ENCODE measurements at regions not wholly inside any gene's neighbourhood (a gene's known extent, or its start where the extent isn't known, plus 50 kb on each side); places are given as distances from the start of the nearest gene placed in this dataset.

GRCh38 chr2:105576440-105577241 is 168.1 kb upstream of the NCK2 start:
- DNase-seq = peak in 1 of 2 donors; percentile 22
- ATAC-seq (replicated peaks in 1 of 2) = peak; percentile 69 to 70
- peak overlapping the region; percentile 82 for H3K27ac Mint-ChIP-seq
- peak overlapping the region in 1 of 2 donors; percentile 53 for H3K4me3 Mint-ChIP-seq
- no peaks in the 10 kb centered on the region for H3K9me3 Mint-ChIP-seq
- no peaks in the 10 kb centered on the region for H3K36me3 Mint-ChIP-seq (ENCODE audit: insufficient read depth in 2 of 2)
- peaks cover 37% of the 10 kb centered on the region for H3K4me1 Mint-ChIP-seq (ENCODE audit: low read depth)
- H3K27me3 Mint-ChIP-seq (ENCODE audit: low read depth) = no peaks in the 10 kb centered on the region

GRCh38 chr2:105576050-105576439 is 168.7 kb upstream of the NCK2 start:
- ATAC-seq (replicated peaks in 1 of 2) (peak in 1 of 2 donors; percentile 4), DNase-seq (no peak)
- H3K4me1 Mint-ChIP-seq (ENCODE audit: low read depth) = peaks cover 31% of the 10 kb centered on the region
- no peaks in the 10 kb centered on the region for H3K36me3 Mint-ChIP-seq (ENCODE audit: insufficient read depth in 2 of 2)
- peak overlapping the region; percentile 82 for H3K27ac Mint-ChIP-seq
- H3K27me3 Mint-ChIP-seq (ENCODE audit: low read depth) = no peaks in the 10 kb centered on the region
- H3K4me3 Mint-ChIP-seq = peak overlapping the region in 1 of 2 donors; percentile 53
- H3K9me3 Mint-ChIP-seq = no peaks in the 10 kb centered on the region

GRCh38 chr2:105575499-105576025 is 169.2 kb upstream of the NCK2 start:
- Mint-ChIP-seq H3K4me1 (ENCODE audit: low read depth) (peaks cover 26% of the 10 kb centered on the region), H3K4me3 (no peak overlapping the region), H3K27me3 (ENCODE audit: low read depth) (no peaks in the 10 kb centered on the region), H3K9me3 (no peaks in the 10 kb centered on the region), H3K36me3 (ENCODE audit: insufficient read depth in 2 of 2) (no peaks in the 10 kb centered on the region), H3K27ac (no peak overlapping the region)
- DNase-seq (no peak), ATAC-seq (replicated peaks in 1 of 2) (no peak)

GRCh38 chr2:105574796-105575344 is 169.8 kb upstream of the NCK2 start:
- ATAC-seq (replicated peaks in 1 of 2) = no peak
- no peaks in the 10 kb centered on the region for H3K27me3 Mint-ChIP-seq (ENCODE audit: low read depth)
- H3K4me3 Mint-ChIP-seq = no peak overlapping the region
- no peaks in the 10 kb centered on the region for H3K36me3 Mint-ChIP-seq (ENCODE audit: insufficient read depth in 2 of 2)
- H3K27ac Mint-ChIP-seq = no peak overlapping the region
- no peaks in the 10 kb centered on the region for H3K9me3 Mint-ChIP-seq
- H3K4me1 Mint-ChIP-seq (ENCODE audit: low read depth) = peaks cover 21% of the 10 kb centered on the region
- no peak for DNase-seq

GRCh38 chr2:105573910-105574655 is 170.6 kb upstream of the NCK2 start:
- ATAC-seq (replicated peaks in 1 of 2) (no peak), DNase-seq (no peak)
- H3K27me3 Mint-ChIP-seq (ENCODE audit: low read depth) = no peaks in the 10 kb centered on the region
- peaks cover 21% of the 10 kb centered on the region for H3K4me1 Mint-ChIP-seq (ENCODE audit: low read depth)
- no peak overlapping the region for H3K27ac Mint-ChIP-seq
- H3K4me3 Mint-ChIP-seq = peak overlapping the region in 1 of 2 donors; percentile 25
- H3K36me3 Mint-ChIP-seq (ENCODE audit: insufficient read depth in 2 of 2) = no peaks in the 10 kb centered on the region
- no peaks in the 10 kb centered on the region for H3K9me3 Mint-ChIP-seq

GRCh38 chr2:105573490-105573889 is 171.2 kb upstream of the NCK2 start:
- H3K36me3 Mint-ChIP-seq (ENCODE audit: insufficient read depth in 2 of 2) = no peaks in the 10 kb centered on the region
- DNase-seq (no peak), ATAC-seq (replicated peaks in 1 of 2) (no peak)
- H3K9me3 Mint-ChIP-seq = no peaks in the 10 kb centered on the region
- H3K27ac Mint-ChIP-seq = no peak overlapping the region
- peaks cover 21% of the 10 kb centered on the region for H3K4me1 Mint-ChIP-seq (ENCODE audit: low read depth)
- no peaks in the 10 kb centered on the region for H3K27me3 Mint-ChIP-seq (ENCODE audit: low read depth)
- H3K4me3 Mint-ChIP-seq = peak overlapping the region; percentile 11 to 25

- Mint-ChIP-seq H3K4me3 (no peak overlapping the region), H3K27ac (no peak overlapping the region), H3K27me3 (ENCODE audit: low read depth) (no peaks in the 10 kb centered on the region), H3K4me1 (ENCODE audit: low read depth) (peaks cover 16% of the 10 kb centered on the region), H3K36me3 (ENCODE audit: insufficient read depth in 2 of 2) (no peaks in the 10 kb centered on the region), H3K9me3 (no peaks in the 10 kb centered on the region)
- no peak for DNase-seq
- peak; percentile 18 to 38 for ATAC-seq (replicated peaks in 1 of 2)
Measured at GRCh38 chr2:105571445-105571987, 172.7 kb upstream of the FHL2 start.

GRCh38 chr2:105570757-105571156 is 171.9 kb upstream of the FHL2 start:
- Mint-ChIP-seq H3K9me3 (no peaks in the 10 kb centered on the region), H3K27ac (no peak overlapping the region), H3K4me1 (ENCODE audit: low read depth) (peaks cover 14% of the 10 kb centered on the region), H3K4me3 (no peak overlapping the region), H3K27me3 (ENCODE audit: low read depth) (no peaks in the 10 kb centered on the region), H3K36me3 (ENCODE audit: insufficient read depth in 2 of 2) (no peaks in the 10 kb centered on the region)
- DNase-seq = no peak
- no peak for ATAC-seq (replicated peaks in 1 of 2)

GRCh38 chr2:105570326-105570725 is 171.5 kb upstream of the FHL2 start:
- H3K27ac Mint-ChIP-seq = no peak overlapping the region

GRCh38 chr2:105569606-105570005 is 170.8 kb upstream of the FHL2 start:
- Mint-ChIP-seq H3K9me3 (no peaks in the 10 kb centered on the region), H3K36me3 (ENCODE audit: insufficient read depth in 2 of 2) (no peaks in the 10 kb centered on the region), H3K27me3 (ENCODE audit: low read depth) (no peaks in the 10 kb centered on the region), H3K4me1 (ENCODE audit: low read depth) (peaks cover 6% of the 10 kb centered on the region), H3K4me3 (no peak overlapping the region), H3K27ac (no peak overlapping the region)
- no peak for DNase-seq
- ATAC-seq (replicated peaks in 1 of 2) = no peak

More at GRCh38 chr2:105570326-105570725, 171.5 kb upstream of the FHL2 start:
- no peak for DNase-seq
- no peaks in the 10 kb centered on the region for H3K36me3 Mint-ChIP-seq (ENCODE audit: insufficient read depth in 2 of 2)
- H3K4me1 Mint-ChIP-seq (ENCODE audit: low read depth) = peaks cover 11% of the 10 kb centered on the region
- H3K9me3 Mint-ChIP-seq = no peaks in the 10 kb centered on the region
- no peak for ATAC-seq (replicated peaks in 1 of 2)
- H3K27me3 Mint-ChIP-seq (ENCODE audit: low read depth) = no peaks in the 10 kb centered on the region
- H3K4me3 Mint-ChIP-seq = no peak overlapping the region

GRCh38 chr2:105567996-105568494 is 169.2 kb upstream of the FHL2 start:
- Mint-ChIP-seq H3K27ac (no peak overlapping the region), H3K4me3 (peak overlapping the region; percentile 3 to 28), H3K4me1 (ENCODE audit: low read depth) (peaks cover 2% of the 10 kb centered on the region), H3K27me3 (ENCODE audit: low read depth) (no peaks in the 10 kb centered on the region), H3K36me3 (ENCODE audit: insufficient read depth in 2 of 2) (no peaks in the 10 kb centered on the region), H3K9me3 (no peaks in the 10 kb centered on the region)
- ATAC-seq (replicated peaks in 1 of 2) (peak in 1 of 2 donors; percentile 26), DNase-seq (no peak)

- Mint-ChIP-seq H3K4me1 (ENCODE audit: low read depth) (no peaks in the 10 kb centered on the region), H3K4me3 (no peak overlapping the region), H3K27ac (no peak overlapping the region), H3K36me3 (ENCODE audit: insufficient read depth in 2 of 2) (no peaks in the 10 kb centered on the region), H3K9me3 (no peaks in the 10 kb centered on the region), H3K27me3 (ENCODE audit: low read depth) (peaks cover 21% of the 10 kb centered on the region)
- ATAC-seq (replicated peaks in 1 of 2) = no peak
- no peak for DNase-seq
Measured at GRCh38 chr2:105563000-105563719, 164.3 kb upstream of the FHL2 start.

All from activated T-cell treated with anti-CD3 and anti-CD28 coated beads, Interleukin-2, amount 50 U/mL, for 72 hours (primary cell).